Esophagus muscularis mucosa (tissue), 4 donors: ENCODE measurements at regions not wholly inside any gene's neighbourhood (a gene's known extent, or its start where the extent isn't known, plus 50 kb on each side); places are given as distances from the start of the nearest gene placed in this dataset.

Experiments
- DNase-seq: peaks from one replicate; pipeline ENCODE4 v3.0.0-alpha.2; 2017; ENCODE audit errors: extremely low spot score
- H3K27ac ChIP-seq, 4 donors: fragments of 200-600 bp; sonication (generic); replicated peaks in 1 of 4; 1 replicate in 3 of 4; 2 replicates in 1 of 4; pipeline ENCODE4 v1.5.1; 2016 to 2019; ENCODE audit warnings: mild to moderate bottlenecking in 1 of 4
- H3K27me3 ChIP-seq, 4 donors: fragments of 200-600 bp; sonication (generic); one replicate each; pipeline versions ENCODE4 v1.5.1 to v1.6.0; 2016 to 2019
- H3K36me3 ChIP-seq, 4 donors: fragments of 200-600 bp; sonication (generic); one replicate each; pipeline ENCODE4 v1.5.1; 2016 to 2019
- H3K4me1 ChIP-seq, 4 donors: fragments of 200-600 bp; sonication (generic); one replicate each; pipeline ENCODE4 v1.5.1; 2016 to 2019
- H3K4me3 ChIP-seq, 4 donors: fragments of 200-600 bp; sonication (generic); 1 replicate in 2 of 4; 2 replicates in 2 of 4; pipeline ENCODE4 v1.5.1; 2016 to 2019; ENCODE audit warnings: mild to moderate bottlenecking in 4 of 4, moderate library complexity in 1 of 4
- H3K9me3 ChIP-seq, 4 donors: fragments of 200-600 bp; sonication (generic); 1 replicate in 3 of 4; 2 replicates in 1 of 4; pipeline ENCODE4 v1.5.1; 2016 to 2019
- EP300 ChIP-seq: sonication (generic); formaldehyde crosslinking; IDR thresholded peaks from one replicate; pipeline ENCODE4 v1.6.1; 2017; ENCODE audit warnings: antibody characterized with exemption
- POLR2A ChIP-seq: fragments of 450-650 bp; IDR thresholded peaks from one replicate; pipeline ENCODE4 v1.6.1; 2017; ENCODE audit warnings: antibody characterized with exemption, moderate library complexity, mild to moderate bottlenecking, low read depth
- POLR2AphosphoS5 ChIP-seq, 2 donors: sonication (generic); formaldehyde crosslinking; IDR thresholded peaks; one replicate each; pipeline ENCODE4 v1.6.1; 2017; ENCODE audit warnings: antibody characterized with exemption in 2 of 2
- WGBS: methylation state at CpG from one replicate; pipeline ENCODE4 v1.1.5; 2018; 5-methylcytosine and 5-hydroxymethylcytosine counted together
- intact Hi-C: fragments of 100-400 bp; cut with DNase I; formaldehyde crosslinking; loops from one replicate; pipeline ENCODE4 v1.15.1; 2023
- TF ChIP-seq, protein P1 (sequence below), 3 experiments: fragments of 200-600 bp in 2 of 3; fragments of 450-650 bp in 1 of 3; sonication (generic) in 2 of 3; IDR thresholded peaks; one replicate each; pipeline ENCODE4 v1.5.1; 2017 to 2019; ENCODE audit warnings: antibody characterized with exemption in 3 of 3, mild to moderate bottlenecking in 2 of 3, moderate library complexity in 1 of 3

DNA sequence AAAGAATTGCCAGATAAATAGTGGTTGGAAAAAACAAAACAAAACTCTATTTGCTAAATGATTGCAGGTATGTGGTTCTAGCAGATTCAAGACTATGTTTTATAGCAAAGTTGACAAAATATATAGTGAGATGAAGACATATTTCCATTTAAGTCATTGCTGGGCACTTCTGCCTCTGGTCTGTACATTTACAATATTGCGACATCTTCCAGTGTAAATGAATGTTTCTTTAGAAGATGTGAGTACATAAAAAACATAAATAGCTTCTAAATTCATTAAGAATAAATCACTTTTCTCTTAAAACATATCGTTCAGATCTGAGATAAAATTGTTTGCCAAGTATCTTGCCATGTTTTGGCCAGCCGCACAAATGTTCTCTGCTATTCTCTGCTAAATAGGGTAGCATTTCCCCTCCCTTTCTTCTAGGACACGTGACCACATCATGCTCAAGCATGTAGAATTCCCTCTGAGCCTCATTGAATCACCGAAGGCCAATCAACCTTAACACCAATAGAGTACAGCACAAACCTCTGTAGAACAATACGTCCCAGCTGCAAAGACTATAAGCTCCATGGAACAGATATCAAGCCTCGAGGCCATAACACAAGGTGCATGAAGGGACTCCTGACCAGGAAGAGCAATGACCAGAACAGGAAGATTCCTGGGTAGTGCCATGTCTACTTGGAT is 1173.3 kb downstream of the GATA3 start:
- no peaks in the 10 kb centered on the region for H3K4me1 ChIP-seq
- peaks cover 0 to 12% (median 0%) of the 10 kb centered on the region in 4 donors for H3K27me3 ChIP-seq
- 78% methylated on average over 7 of the region's 7 CpGs for WGBS
- H3K27ac ChIP-seq: no peak overlapping the region
- H3K4me3 ChIP-seq: no peak overlapping the region
- no peaks in the 10 kb centered on the region for H3K9me3 ChIP-seq
- H3K36me3 ChIP-seq: no peaks in the 10 kb centered on the region
- TF ChIP-seq POLR2AphosphoS5 (IDR thresholded peaks at IDR 0.05) (no peak), POLR2A (no peak), EP300 (no peak)
- TF ChIP-seq, protein P1, sequence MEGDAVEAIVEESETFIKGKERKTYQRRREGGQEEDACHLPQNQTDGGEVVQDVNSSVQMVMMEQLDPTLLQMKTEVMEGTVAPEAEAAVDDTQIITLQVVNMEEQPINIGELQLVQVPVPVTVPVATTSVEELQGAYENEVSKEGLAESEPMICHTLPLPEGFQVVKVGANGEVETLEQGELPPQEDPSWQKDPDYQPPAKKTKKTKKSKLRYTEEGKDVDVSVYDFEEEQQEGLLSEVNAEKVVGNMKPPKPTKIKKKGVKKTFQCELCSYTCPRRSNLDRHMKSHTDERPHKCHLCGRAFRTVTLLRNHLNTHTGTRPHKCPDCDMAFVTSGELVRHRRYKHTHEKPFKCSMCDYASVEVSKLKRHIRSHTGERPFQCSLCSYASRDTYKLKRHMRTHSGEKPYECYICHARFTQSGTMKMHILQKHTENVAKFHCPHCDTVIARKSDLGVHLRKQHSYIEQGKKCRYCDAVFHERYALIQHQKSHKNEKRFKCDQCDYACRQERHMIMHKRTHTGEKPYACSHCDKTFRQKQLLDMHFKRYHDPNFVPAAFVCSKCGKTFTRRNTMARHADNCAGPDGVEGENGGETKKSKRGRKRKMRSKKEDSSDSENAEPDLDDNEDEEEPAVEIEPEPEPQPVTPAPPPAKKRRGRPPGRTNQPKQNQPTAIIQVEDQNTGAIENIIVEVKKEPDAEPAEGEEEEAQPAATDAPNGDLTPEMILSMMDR (IDR thresholded peaks at IDR 0.05): no peak
- intact Hi-C loops: no loop called here
- DNase-seq: no peak

DNA sequence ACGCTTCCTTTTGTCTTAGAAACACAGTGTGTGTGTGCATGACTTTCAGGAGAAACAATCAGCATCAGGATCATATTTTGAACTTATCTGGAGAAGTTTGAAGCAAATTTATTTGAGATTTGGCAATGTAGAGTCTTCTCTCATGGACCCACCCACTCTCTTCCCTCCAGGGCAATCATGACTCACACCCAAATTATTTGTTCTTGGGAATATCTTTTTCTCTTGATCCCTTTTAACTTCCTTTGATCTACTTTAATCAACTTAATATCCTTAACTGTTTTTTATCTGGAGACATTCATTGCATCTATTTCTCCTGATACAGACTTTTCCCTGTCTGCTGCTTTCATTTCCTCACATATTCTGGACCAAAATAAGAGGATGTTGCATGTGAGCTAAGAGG is 1174.3 kb downstream of the GATA3 start:
- intact Hi-C loops: no loop called here
- no peak for TF ChIP-seq EP300
- TF ChIP-seq POLR2A: no peak
- TF ChIP-seq, protein P1 (IDR thresholded peaks at IDR 0.05): no peak
- TF ChIP-seq POLR2AphosphoS5 (IDR thresholded peaks at IDR 0.05): no peak
- no peaks in the 10 kb centered on the region for H3K4me1 ChIP-seq
- no peaks in the 10 kb centered on the region for H3K36me3 ChIP-seq
- no peak overlapping the region for H3K4me3 ChIP-seq
- 91% methylated on average over 1 of the region's 1 CpG for WGBS
- no peaks in the 10 kb centered on the region for H3K9me3 ChIP-seq
- H3K27me3 ChIP-seq: peaks cover 0 to 12% (median 0%) of the 10 kb centered on the region in 4 donors
- no peak overlapping the region for H3K27ac ChIP-seq
- DNase-seq: no peak

DNA sequence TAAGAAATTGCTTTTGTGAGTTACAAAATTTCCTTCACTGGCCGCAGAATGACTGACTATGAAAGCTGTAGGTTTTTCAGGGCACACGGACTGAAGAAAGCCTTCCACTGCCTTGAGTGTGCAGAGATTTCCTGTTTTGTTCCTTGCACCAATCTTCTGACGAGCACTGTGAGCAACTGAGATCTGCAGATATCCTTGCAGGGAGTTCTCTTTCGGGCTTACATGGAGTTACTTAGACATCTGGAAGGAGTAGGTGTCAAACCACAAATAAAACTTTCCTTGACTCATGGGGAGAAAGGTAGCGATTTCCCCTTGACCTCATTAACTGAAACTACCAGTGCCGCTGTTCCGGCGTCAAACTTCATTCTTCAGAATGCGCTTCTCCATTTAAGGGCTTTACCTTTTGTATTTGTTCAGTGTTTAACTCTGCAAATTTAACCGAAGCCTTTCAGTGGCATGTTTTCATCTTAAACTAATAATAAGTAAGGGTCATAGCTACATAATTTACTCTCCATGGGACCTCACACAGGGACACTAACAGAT is 1175.3 kb downstream of the GATA3 start:
- Histone ChIP-seq H3K9me3 (no peaks in the 10 kb centered on the region), H3K4me3 (no peak overlapping the region), H3K4me1 (no peaks in the 10 kb centered on the region), H3K27ac (no peak overlapping the region), H3K27me3 (peaks cover 0 to 12% (median 0%) of the 10 kb centered on the region in 4 donors), H3K36me3 (no peaks in the 10 kb centered on the region)
- no peak for TF ChIP-seq EP300
- DNase-seq: no peak
- WGBS: 84% methylated on average over 10 of the region's 10 CpGs
- intact Hi-C loops: no loop called here

DNA sequence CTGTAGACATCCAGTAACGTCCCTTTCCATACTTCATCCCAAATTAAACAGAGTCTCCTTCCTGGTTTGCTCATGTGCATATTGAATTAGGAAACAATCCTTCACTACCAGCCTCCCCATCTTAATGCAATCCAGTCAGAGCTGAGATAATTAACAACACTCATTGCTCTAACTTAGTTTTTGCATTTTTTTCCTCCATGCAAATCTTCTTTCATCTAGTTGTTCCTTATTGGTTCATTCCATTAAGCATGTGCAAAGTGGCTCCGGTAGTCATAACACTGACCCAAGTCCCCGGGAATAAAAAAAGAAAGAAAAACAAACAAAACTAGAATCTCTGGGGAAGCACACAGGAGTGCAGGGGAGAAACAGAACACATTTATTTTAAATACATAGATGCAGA is 1176.1 kb downstream of the GATA3 start:
- no peak for TF ChIP-seq POLR2AphosphoS5 (IDR thresholded peaks at IDR 0.05)
- TF ChIP-seq EP300: no peak
- Histone ChIP-seq H3K4me1 (no peaks in the 10 kb centered on the region), H3K27ac (no peak overlapping the region), H3K36me3 (no peaks in the 10 kb centered on the region), H3K4me3 (no peak overlapping the region), H3K27me3 (peaks cover 0 to 16% (median 0%) of the 10 kb centered on the region in 4 donors), H3K9me3 (no peaks in the 10 kb centered on the region)
- intact Hi-C loops: no loop called here
- DNase-seq: no peak
- WGBS: 25% methylated on average over 3 of the region's 3 CpGs

DNA sequence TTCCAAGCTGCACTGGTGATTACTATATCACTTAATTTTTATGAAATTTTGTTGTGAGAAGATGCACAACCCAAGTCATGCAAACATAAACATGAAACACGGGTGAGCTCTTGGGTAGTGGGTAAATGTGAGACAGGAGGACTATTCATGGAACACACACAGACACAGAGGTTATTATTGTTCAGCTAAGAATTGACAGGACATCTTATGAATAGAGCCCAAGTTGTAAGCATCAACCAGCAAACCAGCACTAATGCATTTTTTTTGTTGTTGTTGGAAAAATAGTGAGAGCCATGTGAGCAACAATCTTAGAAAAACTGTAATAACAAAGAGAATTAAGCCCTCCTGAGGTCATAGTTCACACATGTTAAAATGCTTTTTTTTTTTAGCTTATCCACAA is 1179.7 kb downstream of the GATA3 start:
- Histone ChIP-seq H3K9me3 (no peaks in the 10 kb centered on the region), H3K36me3 (no peaks in the 10 kb centered on the region), H3K4me3 (no peak overlapping the region), H3K27me3 (peaks cover 0 to 21% (median 0%) of the 10 kb centered on the region in 4 donors), H3K4me1 (no peaks in the 10 kb centered on the region), H3K27ac (no peak overlapping the region)
- WGBS: 33% methylated on average over 1 of the region's 1 CpG
- DNase-seq: no peak
- TF ChIP-seq POLR2AphosphoS5 (IDR thresholded peaks at IDR 0.05): no peak
- TF ChIP-seq, protein P1 (IDR thresholded peaks at IDR 0.05): no peak
- TF ChIP-seq POLR2A: no peak
- TF ChIP-seq EP300: no peak
- intact Hi-C loops: no loop called here
